Heart right ventricle (tissue), 16 donors: ENCODE measurements at regions not wholly inside any gene's neighbourhood (a gene's known extent, or its start where the extent isn't known, plus 50 kb on each side); places are given as distances from the start of the nearest gene placed in this dataset.

Experiments used
- ATAC-seq, 8 donors: fragments of 200-7000 bp; cut with Tn5 transposase; one replicate each; pipeline ENCODE4 v1.9.1; 2020; ENCODE audit warnings: mild to moderate bottlenecking in 8 of 8, moderate library complexity in 8 of 8, moderate number of reproducible peaks in 1 of 8
- DNase-seq, 2 donors: peaks; one replicate each; pipeline ENCODE4 v3.0.0-alpha.2; 2020
- H3K27ac ChIP-seq, 10 donors: fragments of 200-600 bp; sonication (generic) in 2 of 10; one replicate each; pipeline versions ENCODE4 v1.5.0 to v1.8.0; 2020 to 2022; ENCODE audit warnings: mild to moderate bottlenecking in 3 of 10
- H3K27me3 ChIP-seq, 7 donors: fragments of 200-600 bp; one replicate each; pipeline ENCODE4 v1.8.0; 2021 to 2022; ENCODE audit warnings: mild to moderate bottlenecking in 2 of 7
- H3K36me3 ChIP-seq, 9 donors: fragments of 200-600 bp; sonication (generic) in 1 of 9; one replicate each; pipeline versions ENCODE4 v1.5.0 to v1.8.0; 2020 to 2022; ENCODE audit warnings: mild to moderate bottlenecking in 2 of 9
- H3K4me1 ChIP-seq, 9 donors: fragments of 200-600 bp; sonication (generic) in 1 of 9; one replicate each; pipeline versions ENCODE4 v1.5.0 to v1.8.0; 2020 to 2022; ENCODE audit warnings: mild to moderate bottlenecking in 4 of 9
- H3K4me3 ChIP-seq, 10 donors: fragments of 200-600 bp; sonication (generic) in 2 of 10; one replicate each; pipeline versions ENCODE4 v1.5.0 to v1.8.0; 2020 to 2022; ENCODE audit warnings: mild to moderate bottlenecking in 7 of 10, moderate library complexity in 2 of 10
- H3K9me3 ChIP-seq, 11 donors: fragments of 200-600 bp in 10 of 11; sonication (generic) in 2 of 11; one replicate each; pipeline versions ENCODE4 v1.5.0 to v1.8.0; 2013 to 2022; ENCODE audit warnings: mild to moderate bottlenecking in 2 of 11, control low read depth in 1 of 11, moderate library complexity in 1 of 11
- WGBS, 2 donors: extraction: QIAGEN DNeasy Blood & Tissue Kit; methylation state at CpG; one replicate each; pipeline ENCODE4 v1.1.7; 2013; ENCODE audit warnings: inconsistent platforms in 1 of 2; 5-methylcytosine and 5-hydroxymethylcytosine counted together
- intact Hi-C, 10 donors: fragments of 100-400 bp; cut with DNase I; formaldehyde crosslinking; loops; one replicate each; pipeline versions ENCODE4 v1.11.1 to v1.14.2; 2022
- TF ChIP-seq, protein P1 (sequence below), 9 donors: fragments of 200-600 bp; sonication (generic) in 2 of 9; IDR thresholded peaks; one replicate each; pipeline versions ENCODE4 v1.5.0 to v1.8.0; 2021 to 2022; ENCODE audit warnings: antibody characterized with exemption in 9 of 9, mild to moderate bottlenecking in 5 of 9, moderate library complexity in 1 of 9
- donor health status: Arrhythmogenic right ventricular cardiomyopathy.
- donor health status: ischemic (EF 13 %, LVEDD 7.1; RV severe dilation, severe dysfunction).
- donor health status: healthy with polysubstance abuse.
- donor health status: DM: no; HTN: yes; CAD: no.
- donor health status: DM: no; HTN: no; CAD: no.
- donor health status: ischemic (EF 25% LVEDD 6.9; RV normal size, moderate dysfunction).
- donor health status: ischemic (EF 25% LVEDD 5.7; RV mildly dilated, moderate dysfunction).
- donor health status: healthy.
- donor health status: DM: yes; HTN: yes; CAD: no.
- donor health status: Ischemic cardiomyopathy.
- donor health status: ischemic (EF 35%, LVEDD 5.7; RV mildly dilated, moderate dysfunction).
- donor health status: nonischemic (EF 11% LVEDD 7.7; RV severe dilation, severe dysfunction).
- donor health status: DM: yes; HTN: yes; CAD: no.
- donor health status: PGD.
- donor health status: ischemic (EF 29% LVEDD 5.4; RV normal size, mild dysfunction).
- donor health status: nonischemic (EF 23%, LVEDD 6.1; RV moderate dilation, normal function).

GRCh38 chr14:97441740-97442362, 644.7 kb downstream of the VRK1 start:
- ATAC-seq = no peak
- DNase-seq = no peak
- Histone ChIP-seq H3K4me3 (no peak overlapping the region), H3K27me3 (peaks cover 0 to 7% (median 0%) of the 10 kb centered on the region in 7 donors), H3K27ac (no peak overlapping the region), H3K36me3 (no peaks in the 10 kb centered on the region), H3K4me1 (no peaks in the 10 kb centered on the region), H3K9me3 (no peaks in the 10 kb centered on the region)
- TF ChIP-seq, protein P1, sequence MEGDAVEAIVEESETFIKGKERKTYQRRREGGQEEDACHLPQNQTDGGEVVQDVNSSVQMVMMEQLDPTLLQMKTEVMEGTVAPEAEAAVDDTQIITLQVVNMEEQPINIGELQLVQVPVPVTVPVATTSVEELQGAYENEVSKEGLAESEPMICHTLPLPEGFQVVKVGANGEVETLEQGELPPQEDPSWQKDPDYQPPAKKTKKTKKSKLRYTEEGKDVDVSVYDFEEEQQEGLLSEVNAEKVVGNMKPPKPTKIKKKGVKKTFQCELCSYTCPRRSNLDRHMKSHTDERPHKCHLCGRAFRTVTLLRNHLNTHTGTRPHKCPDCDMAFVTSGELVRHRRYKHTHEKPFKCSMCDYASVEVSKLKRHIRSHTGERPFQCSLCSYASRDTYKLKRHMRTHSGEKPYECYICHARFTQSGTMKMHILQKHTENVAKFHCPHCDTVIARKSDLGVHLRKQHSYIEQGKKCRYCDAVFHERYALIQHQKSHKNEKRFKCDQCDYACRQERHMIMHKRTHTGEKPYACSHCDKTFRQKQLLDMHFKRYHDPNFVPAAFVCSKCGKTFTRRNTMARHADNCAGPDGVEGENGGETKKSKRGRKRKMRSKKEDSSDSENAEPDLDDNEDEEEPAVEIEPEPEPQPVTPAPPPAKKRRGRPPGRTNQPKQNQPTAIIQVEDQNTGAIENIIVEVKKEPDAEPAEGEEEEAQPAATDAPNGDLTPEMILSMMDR (IDR thresholded peaks at IDR 0.05) = no peak
- intact Hi-C loops = no loop called here
- 77 to 82% methylated on average over 9 of the region's 9 CpGs for WGBS, 2 donors

DNA sequence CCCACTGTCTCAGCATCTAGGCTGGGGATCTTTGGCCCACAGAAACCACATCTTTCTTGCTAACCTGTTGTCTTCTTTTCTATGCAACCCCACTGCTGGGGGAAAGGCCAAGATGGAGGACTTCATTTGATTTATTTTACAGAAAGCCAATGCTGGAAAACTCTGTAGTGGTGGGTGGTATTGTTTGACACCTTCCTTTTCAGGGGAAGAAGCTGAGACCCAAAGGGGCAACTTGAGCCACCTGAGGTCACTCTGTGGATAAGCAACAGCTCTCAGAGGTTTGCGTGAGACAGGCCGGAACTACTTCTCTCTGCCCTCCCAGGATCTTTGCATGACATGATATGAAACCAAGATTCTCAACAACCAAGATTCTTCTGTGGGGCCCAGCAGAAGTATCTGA, 645.2 kb downstream of the VRK1 start:
- DNase-seq (no peak), ATAC-seq (no peak)
- Histone ChIP-seq H3K27ac (no peak overlapping the region), H3K36me3 (no peaks in the 10 kb centered on the region), H3K27me3 (peaks cover 0 to 5% (median 0%) of the 10 kb centered on the region in 7 donors), H3K4me1 (no peaks in the 10 kb centered on the region), H3K9me3 (no peaks in the 10 kb centered on the region), H3K4me3 (no peak overlapping the region)
- intact Hi-C loops = no loop called here
- TF ChIP-seq, protein P1 (IDR thresholded peaks at IDR 0.05) = no peak
- WGBS, 2 donors = 64 to 95% methylated on average over 2 of the region's 2 CpGs

GRCh38 chr14:97443412-97443811, 646.2 kb downstream of the VRK1 start:
- 73 to 76% methylated on average over 3 of the region's 3 CpGs for WGBS, 2 donors
- intact Hi-C loops = no loop called here

DNA sequence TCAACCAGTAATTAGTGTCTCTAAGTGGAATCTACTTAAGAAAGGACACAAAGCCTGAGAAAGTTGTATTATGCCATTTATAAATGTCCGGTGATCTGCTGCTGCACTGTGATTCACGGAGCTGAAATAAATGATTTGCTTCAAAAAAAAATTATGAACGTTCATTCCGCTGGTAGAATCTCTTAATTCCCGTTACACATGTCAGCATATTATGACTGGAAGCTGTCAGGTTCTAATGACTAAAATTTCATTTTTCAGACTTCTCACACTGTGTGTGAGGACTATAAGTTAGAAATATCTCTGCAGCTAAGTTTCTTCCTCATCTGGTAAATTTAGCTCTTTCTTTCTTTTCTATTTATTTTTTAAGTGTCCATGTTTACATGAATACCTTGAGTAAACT, 647.1 kb downstream of the VRK1 start:
- TF ChIP-seq, protein P1 (IDR thresholded peaks at IDR 0.05) = no peak
- intact Hi-C loops = no loop called here
- Histone ChIP-seq H3K4me1 (no peaks in the 10 kb centered on the region), H3K4me3 (no peak overlapping the region), H3K27me3 (peaks cover 0 to 5% (median 0%) of the 10 kb centered on the region in 7 donors), H3K9me3 (no peaks in the 10 kb centered on the region), H3K27ac (no peak overlapping the region), H3K36me3 (no peaks in the 10 kb centered on the region)
- WGBS, 2 donors = 86% methylated on average over 5 of the region's 5 CpGs
- no peak for DNase-seq
- ATAC-seq = no peak

More at GRCh38 chr14:97443412-97443811, 646.2 kb downstream of the VRK1 start:
- Histone ChIP-seq H3K4me1 (no peaks in the 10 kb centered on the region), H3K27me3 (peaks cover 0 to 5% (median 0%) of the 10 kb centered on the region in 7 donors), H3K27ac (no peak overlapping the region), H3K4me3 (no peak overlapping the region), H3K9me3 (no peaks in the 10 kb centered on the region), H3K36me3 (no peaks in the 10 kb centered on the region)
- ATAC-seq (no peak), DNase-seq (no peak)
- TF ChIP-seq, protein P1 (IDR thresholded peaks at IDR 0.05) = no peak
